GM12878 (cell line): ENCODE measurements at regions not wholly inside any gene's neighbourhood (a gene's known extent, or its start where the extent isn't known, plus 50 kb on each side); places are given as distances from the start of the nearest gene placed in this dataset.

Source experiments
- ATAC-seq: fragments of 200-7000 bp; cut with Tn5 transposase; 3 replicates; pipeline ENCODE4 v1.9.1; 2020; ENCODE audit warnings: mild to moderate bottlenecking, moderate library complexity
- BruUV-seq: library from RNA; stranded (reverse); fragments of 400-500 nt; replicated peaks from 2 replicates; lab custom pipeline; 2021; lab: Mats Ljungman, UMichigan
- CTCF ChIA-PET: fragments of 300-600 bp; sonication (Branson Sonifier 250); formaldehyde crosslinking; extraction: SDS; loops from one replicate; lab custom pipeline; 2021; ENCODE audit warnings: inconsistent platforms; lab: Yijun Ruan, JAX
- POLR2A ChIA-PET: fragments of 350-600 bp; formaldehyde crosslinking; extraction: SDS; loops from one replicate; lab custom pipeline; 2021; ENCODE audit warnings: inconsistent platforms; lab: Charles Lee
- RAD21 ChIA-PET: fragments of 300-600 bp; sonication (Branson Sonifier 250); formaldehyde crosslinking; loops from one replicate; lab custom pipeline; 2023; ENCODE audit warnings: antibody characterized with exemption; ENCODE audit not compliant: unreplicated experiment; lab: Charles Lee
- SMC1A ChIA-PET: fragments of 300-600 bp; sonication (Branson Sonifier 250); formaldehyde crosslinking; loops from one replicate; lab custom pipeline; 2023; ENCODE audit not compliant: unreplicated experiment, uncharacterized antibody; lab: Charles Lee
- DNase-seq: peaks from one replicate; pipeline ENCODE4 v3.0.0-alpha.2; 2011; ENCODE audit warnings: low read depth, low spot score
- FAIRE-seq: peaks from 3 replicates; lab custom pipeline; 2011; peaks lifted over from hg19 to GRCh38; lab: Jason Lieb, UNC
- H2AFZ ChIP-seq: 2 replicates; pipeline ENCODE4 v1.6.0; 2011; ENCODE audit warnings: low read depth, low read length, control low read depth; ENCODE audit not compliant: control insufficient read depth
- H3K27ac ChIP-seq: 2 replicates; pipeline ENCODE4 v1.5.1; 2011; ENCODE audit warnings: control low read depth; ENCODE audit not compliant: control insufficient read depth, insufficient read depth
- H3K27me3 ChIP-seq, 2 experiments: replicated peaks in 1 of 2; 2 replicates each; pipeline versions ENCODE4 v1.6.0 to v1.6.1; 2011; ENCODE audit warnings: low read length in 1 of 2; ENCODE audit not compliant: control insufficient read depth in 2 of 2, insufficient read depth in 2 of 2
- H3K36me3 ChIP-seq, 2 experiments: 2 replicates each; pipeline ENCODE4 v1.5.1; 2011; ENCODE audit warnings: low read length in 1 of 2; ENCODE audit not compliant: control insufficient read depth in 2 of 2, insufficient read depth in 2 of 2
- H3K4me1 ChIP-seq: 2 replicates; pipeline ENCODE4 v1.6.1; 2011; ENCODE audit warnings: mild to moderate bottlenecking, low read length, moderate library complexity, mixed read lengths; ENCODE audit not compliant: control insufficient read depth, insufficient read depth
- H3K4me2 ChIP-seq: 2 replicates; pipeline ENCODE4 v1.6.0; 2011; ENCODE audit warnings: control low read depth; ENCODE audit not compliant: control insufficient read depth, insufficient read depth
- H3K4me3 ChIP-seq: fragments of 200-600 bp; sonication (generic); 2 replicates; pipeline ENCODE4 v1.5.1; 2016
- H3K79me2 ChIP-seq: 2 replicates; pipeline ENCODE4 v1.6.0; 2011; ENCODE audit warnings: low read length; ENCODE audit not compliant: control insufficient read depth, insufficient read depth
- H3K9ac ChIP-seq: 2 replicates; pipeline ENCODE4 v1.8.0; 2011; ENCODE audit warnings: low read length, control low read depth, mixed read lengths; ENCODE audit not compliant: control insufficient read depth, insufficient read depth
- H3K9me3 ChIP-seq: replicated peaks from 3 replicates; pipeline ENCODE4 v1.5.1; 2011; ENCODE audit warnings: mild to moderate bottlenecking, low read length; ENCODE audit not compliant: control insufficient read depth, insufficient read depth
- H4K20me1 ChIP-seq: 2 replicates; pipeline ENCODE4 v1.6.0; 2011; ENCODE audit not compliant: control insufficient read depth, insufficient read depth
- ATF7 ChIP-seq: fragments of 450-650 bp; IDR thresholded peaks from 2 replicates; pipeline ENCODE4 v1.6.1; 2016; ENCODE audit warnings: low read depth, mild to moderate bottlenecking
- IKZF1 ChIP-seq: fragments of 450-650 bp; conservative IDR thresholded peaks from 2 replicates; pipeline ENCODE4 v1.6.1; 2017; ENCODE audit warnings: antibody characterized with exemption, mild to moderate bottlenecking
- KLF5 ChIP-seq: fragments of 450-650 bp; IDR thresholded peaks from 2 replicates; pipeline ENCODE4 v1.6.1; 2014; ENCODE audit warnings: mild to moderate bottlenecking; ENCODE audit not compliant: partially characterized antibody
- MTA3 ChIP-seq: IDR thresholded peaks from 2 replicates; pipeline ENCODE4 v1.6.1; 2012; ENCODE audit warnings: low read length, inconsistent platforms, borderline replicate concordance
- MXI1 ChIP-seq: fragments of 150-350 bp; IDR thresholded peaks from 2 replicates; pipeline ENCODE4 v1.6.1; 2011; ENCODE audit warnings: low read depth, mild to moderate bottlenecking, inconsistent platforms, low read length, improper control_type of control experiment
- NFIC ChIP-seq: IDR thresholded peaks from 2 replicates; pipeline ENCODE4 v1.6.1; 2012; ENCODE audit warnings: low read depth, mild to moderate bottlenecking, inconsistent platforms, low read length, moderate library complexity
- NKRF ChIP-seq: fragments of 450-650 bp; conservative IDR thresholded peaks from 2 replicates; pipeline ENCODE4 v1.6.1; 2017; ENCODE audit warnings: mild to moderate bottlenecking, moderate library complexity
- RAD51 ChIP-seq: fragments of 450-650 bp; IDR thresholded peaks from 2 replicates; pipeline ENCODE4 v1.6.1; 2016; ENCODE audit warnings: moderate library complexity, mild to moderate bottlenecking, inconsistent platforms
- SIN3A ChIP-seq: IDR thresholded peaks from 2 replicates; pipeline ENCODE4 v1.6.1; 2012; ENCODE audit warnings: low read depth, low read length, improper control_type of control experiment
- SPI1 ChIP-seq: IDR thresholded peaks from 2 replicates; pipeline ENCODE4 v1.6.1; 2011; ENCODE audit warnings: low read depth, mild to moderate bottlenecking, low read length, moderate library complexity, borderline replicate concordance; ENCODE audit not compliant: insufficient read depth
- STAT1 ChIP-seq: fragments of 450-650 bp; conservative IDR thresholded peaks from 2 replicates; pipeline ENCODE4 v1.6.1; 2014; ENCODE audit warnings: antibody characterized with exemption, mild to moderate bottlenecking
- YY1 ChIP-seq: IDR thresholded peaks from 2 replicates; pipeline ENCODE4 v1.6.1; 2011; ENCODE audit warnings: low read depth, mild to moderate bottlenecking, low read length
- ZBTB33 ChIP-seq: fragments of 450-650 bp; IDR thresholded peaks from 2 replicates; pipeline ENCODE4 v1.6.1; 2017; ENCODE audit warnings: mild to moderate bottlenecking
- WGBS: methylation state at CpG from one replicate; pipeline ENCODE4 v1.1.6; 2016; ENCODE audit warnings: low lambda C conversion rate; ENCODE audit not compliant: insufficient replicate concordance, insufficient coverage; ENCODE audit errors: missing lambda C conversion rate; 5-methylcytosine and 5-hydroxymethylcytosine counted together
- in situ Hi-C: fragments of 300-500 bp; cut with MboI; formaldehyde crosslinking; loops from 9 replicates; pipeline ENCODE4 v1.14.3; 2018; ENCODE audit warnings: mixed read lengths
- intact Hi-C: fragments of 100-400 bp; cut with micrococcal nuclease; formaldehyde crosslinking; loops from one replicate; pipeline ENCODE4 v1.14.2; 2022; ENCODE audit not compliant: unreplicated experiment
- TF ChIP-seq, protein P1 (sequence below): fragments of 450-650 bp; IDR thresholded peaks from 2 replicates; pipeline ENCODE4 v1.6.1; 2017; ENCODE audit warnings: borderline replicate concordance
- TF ChIP-seq, protein P2 (sequence below): fragments of 450-650 bp; IDR thresholded peaks from 2 replicates; pipeline ENCODE4 v1.6.1; 2017; ENCODE audit warnings: low read depth, mild to moderate bottlenecking, moderate library complexity
- TF ChIP-seq, protein P3 (sequence below): IDR thresholded peaks from 2 replicates; pipeline ENCODE4 v1.6.1; 2012; ENCODE audit warnings: mild to moderate bottlenecking, low read depth, low read length

GRCh38 chr21:16568244-16568643, 838.5 kb downstream of the USP25 start:
- Histone ChIP-seq H3K4me1 (no peaks in the 10 kb centered on the region), H3K27ac (no peak overlapping the region), H3K4me2 (no peak overlapping the region), H3K27me3 (no peaks in the 10 kb centered on the region), H3K9ac (no peak overlapping the region), H4K20me1 (no peaks in the 10 kb centered on the region), H2AFZ (no peak overlapping the region), H3K9me3 (no peaks in the 10 kb centered on the region; the same call in 2 of the 3 replicates), H3K4me3 (no peak overlapping the region), H3K79me2 (no peaks in the 10 kb centered on the region), H3K36me3 (no peaks in the 10 kb centered on the region)
- in situ Hi-C loops (no loop called here), intact Hi-C loops (no loop called here)
- WGBS, result 0% methylated on average over 1 of the region's 1 CpG
- DNase-seq, result no peak
- ChIA-PET CTCF (no interaction called here), POLR2A (no interaction called here), SMC1A (no interaction called here), RAD21 (no interaction called here)
- no peak for ATAC-seq
- no TSS peak for BruUV-seq
- no peak for FAIRE-seq
- TF ChIP-seq IKZF1, result no peak
- TF ChIP-seq, protein P1, sequence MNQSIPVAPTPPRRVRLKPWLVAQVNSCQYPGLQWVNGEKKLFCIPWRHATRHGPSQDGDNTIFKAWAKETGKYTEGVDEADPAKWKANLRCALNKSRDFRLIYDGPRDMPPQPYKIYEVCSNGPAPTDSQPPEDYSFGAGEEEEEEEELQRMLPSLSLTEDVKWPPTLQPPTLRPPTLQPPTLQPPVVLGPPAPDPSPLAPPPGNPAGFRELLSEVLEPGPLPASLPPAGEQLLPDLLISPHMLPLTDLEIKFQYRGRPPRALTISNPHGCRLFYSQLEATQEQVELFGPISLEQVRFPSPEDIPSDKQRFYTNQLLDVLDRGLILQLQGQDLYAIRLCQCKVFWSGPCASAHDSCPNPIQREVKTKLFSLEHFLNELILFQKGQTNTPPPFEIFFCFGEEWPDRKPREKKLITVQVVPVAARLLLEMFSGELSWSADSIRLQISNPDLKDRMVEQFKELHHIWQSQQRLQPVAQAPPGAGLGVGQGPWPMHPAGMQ, result no peak
- TF ChIP-seq KLF5, result no peak
- TF ChIP-seq RAD51, result no peak
- TF ChIP-seq STAT1, result no peak
- TF ChIP-seq ZBTB33, result no peak
- TF ChIP-seq, protein P2, sequence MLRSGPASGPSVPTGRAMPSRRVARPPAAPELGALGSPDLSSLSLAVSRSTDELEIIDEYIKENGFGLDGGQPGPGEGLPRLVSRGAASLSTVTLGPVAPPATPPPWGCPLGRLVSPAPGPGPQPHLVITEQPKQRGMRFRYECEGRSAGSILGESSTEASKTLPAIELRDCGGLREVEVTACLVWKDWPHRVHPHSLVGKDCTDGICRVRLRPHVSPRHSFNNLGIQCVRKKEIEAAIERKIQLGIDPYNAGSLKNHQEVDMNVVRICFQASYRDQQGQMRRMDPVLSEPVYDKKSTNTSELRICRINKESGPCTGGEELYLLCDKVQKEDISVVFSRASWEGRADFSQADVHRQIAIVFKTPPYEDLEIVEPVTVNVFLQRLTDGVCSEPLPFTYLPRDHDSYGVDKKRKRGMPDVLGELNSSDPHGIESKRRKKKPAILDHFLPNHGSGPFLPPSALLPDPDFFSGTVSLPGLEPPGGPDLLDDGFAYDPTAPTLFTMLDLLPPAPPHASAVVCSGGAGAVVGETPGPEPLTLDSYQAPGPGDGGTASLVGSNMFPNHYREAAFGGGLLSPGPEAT, result no peak
- TF ChIP-seq, protein P3, sequence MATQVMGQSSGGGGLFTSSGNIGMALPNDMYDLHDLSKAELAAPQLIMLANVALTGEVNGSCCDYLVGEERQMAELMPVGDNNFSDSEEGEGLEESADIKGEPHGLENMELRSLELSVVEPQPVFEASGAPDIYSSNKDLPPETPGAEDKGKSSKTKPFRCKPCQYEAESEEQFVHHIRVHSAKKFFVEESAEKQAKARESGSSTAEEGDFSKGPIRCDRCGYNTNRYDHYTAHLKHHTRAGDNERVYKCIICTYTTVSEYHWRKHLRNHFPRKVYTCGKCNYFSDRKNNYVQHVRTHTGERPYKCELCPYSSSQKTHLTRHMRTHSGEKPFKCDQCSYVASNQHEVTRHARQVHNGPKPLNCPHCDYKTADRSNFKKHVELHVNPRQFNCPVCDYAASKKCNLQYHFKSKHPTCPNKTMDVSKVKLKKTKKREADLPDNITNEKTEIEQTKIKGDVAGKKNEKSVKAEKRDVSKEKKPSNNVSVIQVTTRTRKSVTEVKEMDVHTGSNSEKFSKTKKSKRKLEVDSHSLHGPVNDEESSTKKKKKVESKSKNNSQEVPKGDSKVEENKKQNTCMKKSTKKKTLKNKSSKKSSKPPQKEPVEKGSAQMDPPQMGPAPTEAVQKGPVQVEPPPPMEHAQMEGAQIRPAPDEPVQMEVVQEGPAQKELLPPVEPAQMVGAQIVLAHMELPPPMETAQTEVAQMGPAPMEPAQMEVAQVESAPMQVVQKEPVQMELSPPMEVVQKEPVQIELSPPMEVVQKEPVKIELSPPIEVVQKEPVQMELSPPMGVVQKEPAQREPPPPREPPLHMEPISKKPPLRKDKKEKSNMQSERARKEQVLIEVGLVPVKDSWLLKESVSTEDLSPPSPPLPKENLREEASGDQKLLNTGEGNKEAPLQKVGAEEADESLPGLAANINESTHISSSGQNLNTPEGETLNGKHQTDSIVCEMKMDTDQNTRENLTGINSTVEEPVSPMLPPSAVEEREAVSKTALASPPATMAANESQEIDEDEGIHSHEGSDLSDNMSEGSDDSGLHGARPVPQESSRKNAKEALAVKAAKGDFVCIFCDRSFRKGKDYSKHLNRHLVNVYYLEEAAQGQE, result no peak
- TF ChIP-seq MXI1, result no peak
- TF ChIP-seq MTA3, result no peak
- TF ChIP-seq SPI1, result no peak
- no peak for TF ChIP-seq NKRF
- no peak for TF ChIP-seq YY1
- no peak for TF ChIP-seq ATF7
- TF ChIP-seq NFIC, result no peak
- TF ChIP-seq SIN3A, result no peak
